Endothelial cell of umbilical vein (primary cell): ENCODE measurements at regions not wholly inside any gene's neighbourhood (a gene's known extent, or its start where the extent isn't known, plus 50 kb on each side); places are given as distances from the start of the nearest gene placed in this dataset.

Source experiments
- BruUV-seq: library from RNA; stranded (reverse); fragments of 400-500 nt; replicated peaks from 2 replicates; lab custom pipeline; 2021; lab: Mats Ljungman, UMichigan
- CTCF ChIA-PET: fragments of 300-600, 350-600 bp; sonication (Branson Sonifier 250); formaldehyde crosslinking; loops from one replicate; lab custom pipeline; 2021; ENCODE audit warnings: antibody characterized with exemption, inconsistent platforms; lab: Charles Lee
- POLR2A ChIA-PET: fragments of 300-600, 350-600 bp; sonication (Branson Sonifier 250); formaldehyde crosslinking; loops from one replicate; lab custom pipeline; 2021; ENCODE audit warnings: antibody characterized with exemption, inconsistent platforms; lab: Charles Lee
- DNase-seq: peaks from one replicate; pipeline ENCODE4 v3.0.0-alpha.2; 2011; ENCODE audit warnings: low read depth, low spot score
- FAIRE-seq: peaks from 2 replicates; lab custom pipeline; 2011; peaks lifted over from hg19 to GRCh38; lab: Jason Lieb, UNC
- H2AFZ ChIP-seq: 2 replicates; pipeline ENCODE4 v1.6.0; 2012; ENCODE audit warnings: low read depth, low read length, control low read depth, inconsistent platforms
- H3K27ac ChIP-seq: 2 replicates; pipeline ENCODE4 v1.5.1; 2011; ENCODE audit warnings: low read depth, mild to moderate bottlenecking, control low read depth, low read length, moderate library complexity; ENCODE audit not compliant: insufficient read depth
- H3K27me3 ChIP-seq, 2 experiments: 2 replicates each; pipeline versions ENCODE4 v1.6.0 to v1.6.1; 2011; ENCODE audit warnings: low read length in 2 of 2, mixed read lengths in 1 of 2; ENCODE audit not compliant: control insufficient read depth in 2 of 2, insufficient read depth in 2 of 2
- H3K36me3 ChIP-seq, 2 experiments: 2 replicates in 1 of 2; 3 replicates in 1 of 2; pipeline ENCODE4 v1.5.1; 2011; ENCODE audit warnings: low read length in 2 of 2, mild to moderate bottlenecking in 1 of 2, moderate library complexity in 1 of 2; ENCODE audit not compliant: control insufficient read depth in 2 of 2, insufficient read depth in 2 of 2; ENCODE audit errors: extremely low read depth in 1 of 2
- H3K4me1 ChIP-seq: 3 replicates; pipeline ENCODE4 v1.5.1; 2011; ENCODE audit warnings: mild to moderate bottlenecking, low read length; ENCODE audit not compliant: control insufficient read depth, insufficient read depth; ENCODE audit errors: extremely low read depth
- H3K4me2 ChIP-seq: 2 replicates; pipeline ENCODE4 v1.6.1; 2011; ENCODE audit warnings: low read length, control low read depth, mixed read lengths; ENCODE audit not compliant: insufficient read depth
- H3K4me3 ChIP-seq, 3 experiments: fragments of 200-600 bp in 1 of 3; sonication (generic), shearing (Covaris generic) in 1 of 3; replicated peaks in 1 of 3; 2 replicates each; pipeline ENCODE4 v1.5.1; 2011 to 2016; ENCODE audit warnings: control low read depth in 3 of 3, low read length in 3 of 3, mild to moderate bottlenecking in 2 of 3, inconsistent platforms in 1 of 3, low read depth in 1 of 3, moderate library complexity in 1 of 3; ENCODE audit not compliant: insufficient read depth in 1 of 3
- H3K79me2 ChIP-seq: 2 replicates; pipeline ENCODE4 v1.6.0; 2012; ENCODE audit warnings: low read length, inconsistent platforms; ENCODE audit not compliant: control insufficient read depth, insufficient read depth
- H3K9ac ChIP-seq: replicated peaks from 2 replicates; pipeline ENCODE3; 2011; ENCODE audit warnings: low read length, control low read depth; ENCODE audit not compliant: insufficient read depth; ENCODE audit errors: extremely low read depth
- H3K9me1 ChIP-seq: replicated peaks from 3 replicates; pipeline ENCODE4 v1.6.0; 2011; ENCODE audit warnings: mild to moderate bottlenecking, low read length; ENCODE audit not compliant: control insufficient read depth, insufficient read depth; ENCODE audit errors: extremely low read depth
- H3K9me3 ChIP-seq: replicated peaks from 2 replicates; pipeline ENCODE4 v1.5.1; 2012; ENCODE audit warnings: low read length, inconsistent platforms; ENCODE audit not compliant: control insufficient read depth, insufficient read depth
- H4K20me1 ChIP-seq: replicated peaks from 2 replicates; pipeline ENCODE3; 2011; ENCODE audit warnings: mild to moderate bottlenecking, low read length; ENCODE audit not compliant: control insufficient read depth, insufficient read depth; ENCODE audit errors: extremely low read depth
- EZH2 ChIP-seq: IDR thresholded peaks from 2 replicates; pipeline ENCODE4 v1.6.1; 2012; ENCODE audit warnings: borderline replicate concordance, low read depth, mild to moderate bottlenecking, moderate library complexity, low read length, inconsistent platforms; ENCODE audit not compliant: severe bottlenecking
- FOS ChIP-seq: IDR thresholded peaks from 2 replicates; pipeline ENCODE4 v1.6.1; 2011; ENCODE audit warnings: mild to moderate bottlenecking, low read length, moderate library complexity, borderline replicate concordance; ENCODE audit not compliant: insufficient read depth
- GATA2 ChIP-seq: IDR thresholded peaks from 2 replicates; pipeline ENCODE4 v1.7.0; 2011; ENCODE audit warnings: low read depth, mild to moderate bottlenecking, moderate library complexity, mixed read lengths, low read length; ENCODE audit not compliant: insufficient read length, insufficient read depth
- JUN ChIP-seq: IDR thresholded peaks from 2 replicates; pipeline ENCODE4 v1.6.1; 2011; ENCODE audit warnings: borderline replicate concordance, low read depth; ENCODE audit not compliant: insufficient read length, insufficient read depth
- POLR2A ChIP-seq: IDR thresholded peaks from 2 replicates; pipeline ENCODE4 v1.6.1; 2012; ENCODE audit warnings: low read depth, mild to moderate bottlenecking, control low read depth, low read length
- POLR2AphosphoS5 ChIP-seq: IDR thresholded peaks from 2 replicates; pipeline ENCODE4 v1.6.1; 2012; ENCODE audit warnings: low read depth, mild to moderate bottlenecking, control low read depth, low read length, moderate library complexity; ENCODE audit not compliant: insufficient read depth
- dilution Hi-C: fragments of 300-500 bp; cut with MboI; formaldehyde crosslinking; loops from one replicate; pipeline ENCODE4 v1.15.0; 2019; ENCODE audit warnings: low sequenced_read_pairs; ENCODE audit not compliant: extremely low pct_ligation_motif_present
- intact Hi-C: fragments of 100-400 bp; cut with micrococcal nuclease; formaldehyde crosslinking; loops from one replicate; pipeline ENCODE4 v1.10.0; 2022
- TF ChIP-seq, protein P1 (sequence below): IDR thresholded peaks from 2 replicates; pipeline ENCODE4 v1.6.1; 2011; ENCODE audit not compliant: insufficient read depth, insufficient read length

DNA sequence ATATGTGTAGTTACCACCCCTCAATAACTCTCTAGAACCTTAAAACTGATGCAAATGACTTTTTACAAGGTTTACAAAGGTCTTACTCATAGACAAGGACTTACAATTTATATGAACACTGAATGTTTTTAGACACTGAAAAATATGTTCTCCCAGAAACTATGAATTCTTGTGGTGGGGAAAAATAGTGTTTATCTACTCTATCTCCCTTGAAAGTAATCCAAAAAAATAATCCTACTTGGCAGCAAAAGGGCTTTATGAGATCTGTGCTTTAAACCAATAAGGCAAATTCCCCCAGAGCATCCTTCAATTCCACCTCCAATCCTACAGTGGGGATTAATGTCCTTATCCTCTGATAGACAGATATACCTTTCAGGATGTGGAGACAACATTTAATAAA lies 1984.1 kb upstream of the RAG2 start:
- DNase-seq (no peak), FAIRE-seq (no peak)
- H2AFZ ChIP-seq = no peak overlapping the region
- ChIA-PET POLR2A (no interaction called here), CTCF (no interaction called here)
- BruUV-seq = no TSS peak
- H3K27me3 ChIP-seq = no peaks in the 10 kb centered on the region
- H4K20me1 ChIP-seq = no peaks in the 10 kb centered on the region
- H3K79me2 ChIP-seq = no peaks in the 10 kb centered on the region
- dilution Hi-C loops (no loop called here), intact Hi-C loops (no loop called here)
- H3K4me1 ChIP-seq = no peaks in the 10 kb centered on the region
- H3K9ac ChIP-seq = no peak overlapping the region
- peaks cover 4% of the 10 kb centered on the region for H3K9me3 ChIP-seq
- TF ChIP-seq GATA2 (no peak), POLR2A (no peak), JUN (no peak), EZH2 (no peak), FOS (no peak)
- TF ChIP-seq, protein P1, sequence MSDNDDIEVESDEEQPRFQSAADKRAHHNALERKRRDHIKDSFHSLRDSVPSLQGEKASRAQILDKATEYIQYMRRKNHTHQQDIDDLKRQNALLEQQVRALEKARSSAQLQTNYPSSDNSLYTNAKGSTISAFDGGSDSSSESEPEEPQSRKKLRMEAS = no peak
- no peak overlapping the region for H3K27ac ChIP-seq
- no peaks in the 10 kb centered on the region for H3K9me1 ChIP-seq
- no peak overlapping the region for H3K4me3 ChIP-seq
- H3K4me2 ChIP-seq = no peak overlapping the region
- no peaks in the 10 kb centered on the region for H3K36me3 ChIP-seq

DNA sequence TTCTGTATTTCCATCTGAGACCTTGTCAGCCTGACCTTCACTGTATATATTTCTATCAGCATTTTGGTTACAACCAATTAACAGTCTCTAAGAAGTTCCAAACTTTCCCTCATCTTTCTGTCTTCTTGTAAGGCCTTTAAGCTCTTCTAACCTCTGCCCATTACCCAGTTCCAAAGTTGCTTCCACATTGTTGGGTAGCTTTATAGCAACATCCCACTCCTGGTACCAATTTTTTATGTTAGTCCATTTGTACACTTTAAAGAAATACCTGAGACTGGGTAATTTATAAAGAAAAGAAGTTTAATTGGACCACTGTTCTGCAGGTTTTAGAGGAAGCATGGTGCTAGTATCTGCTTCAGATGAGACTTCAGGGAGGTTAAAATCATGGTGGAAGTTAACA lies 1979.7 kb upstream of the RAG2 start:
- Histone ChIP-seq H3K4me2 (no peak overlapping the region), H3K9me3 (peaks cover 4% of the 10 kb centered on the region), H3K4me3 (no peak overlapping the region), H3K36me3 (no peaks in the 10 kb centered on the region), H3K79me2 (no peaks in the 10 kb centered on the region), H3K4me1 (no peaks in the 10 kb centered on the region), H3K9me1 (no peaks in the 10 kb centered on the region), H2AFZ (no peak overlapping the region), H3K27me3 (no peaks in the 10 kb centered on the region), H4K20me1 (no peaks in the 10 kb centered on the region), H3K27ac (no peak overlapping the region), H3K9ac (no peak overlapping the region)
- TF ChIP-seq POLR2AphosphoS5 = no peak
- dilution Hi-C loops = no loop called here
- FAIRE-seq (no peak), DNase-seq (no peak)
- ChIA-PET CTCF (no interaction called here), POLR2A (no interaction called here)
- BruUV-seq = no TSS peak
- intact Hi-C loops = no loop called here
